Stimulated activated CD4-positive, alpha-beta T cell treated with anti-CD3 and anti-CD28 coated beads, Interleukin-2, amount 100 ng/mL, for 48 hours (primary cell): ENCODE measurements at regions not wholly inside any gene's neighbourhood (a gene's known extent, or its start where the extent isn't known, plus 50 kb on each side); places are given as distances from the start of the nearest gene placed in this dataset.
"Not testable (repeated sequence)": the region's sequence is repeated elsewhere in the genome, so short reads cannot be mapped to it uniquely, and the experiment has no call there.

ENCODE experiments used
- DNase-seq, 2 donors: peaks; one replicate each; pipeline ENCODE4 v3.0.0-alpha.2; 2020

DNA sequence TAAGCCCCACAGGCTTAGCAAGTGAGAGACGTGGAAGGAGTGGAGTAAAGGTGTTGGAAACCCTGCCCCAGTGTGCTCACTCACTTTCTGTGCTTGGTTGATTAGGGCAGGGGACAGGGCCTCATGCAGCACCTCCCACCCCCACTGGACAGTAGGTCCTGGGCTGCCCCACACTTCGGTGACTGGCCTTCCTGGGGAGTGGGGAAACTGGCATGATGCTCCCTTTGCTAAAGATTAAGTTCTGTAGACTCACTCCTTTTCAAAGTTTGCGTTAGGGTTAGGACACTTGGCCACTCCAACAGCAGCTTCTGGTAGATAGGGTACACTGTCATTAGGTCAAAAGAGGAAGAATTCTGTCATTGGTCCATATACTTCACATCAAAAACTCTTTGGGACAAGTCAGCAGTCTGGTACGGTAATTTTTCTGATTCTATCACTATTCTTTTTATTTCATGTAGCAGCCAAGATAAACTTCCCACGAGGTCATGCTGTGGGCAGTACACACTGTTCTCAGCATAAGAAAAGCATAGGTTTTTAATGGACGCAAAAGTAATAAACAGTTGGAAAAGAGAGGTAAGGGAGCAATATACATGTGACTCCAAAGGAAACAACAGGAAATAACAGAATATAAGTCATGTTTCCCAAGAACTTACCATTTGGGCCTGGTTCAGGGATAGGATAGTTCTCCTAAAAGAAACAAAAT, 106.6 kb upstream of the TERB2 start:
- not testable (repeated sequence) for DNase-seq

DNA sequence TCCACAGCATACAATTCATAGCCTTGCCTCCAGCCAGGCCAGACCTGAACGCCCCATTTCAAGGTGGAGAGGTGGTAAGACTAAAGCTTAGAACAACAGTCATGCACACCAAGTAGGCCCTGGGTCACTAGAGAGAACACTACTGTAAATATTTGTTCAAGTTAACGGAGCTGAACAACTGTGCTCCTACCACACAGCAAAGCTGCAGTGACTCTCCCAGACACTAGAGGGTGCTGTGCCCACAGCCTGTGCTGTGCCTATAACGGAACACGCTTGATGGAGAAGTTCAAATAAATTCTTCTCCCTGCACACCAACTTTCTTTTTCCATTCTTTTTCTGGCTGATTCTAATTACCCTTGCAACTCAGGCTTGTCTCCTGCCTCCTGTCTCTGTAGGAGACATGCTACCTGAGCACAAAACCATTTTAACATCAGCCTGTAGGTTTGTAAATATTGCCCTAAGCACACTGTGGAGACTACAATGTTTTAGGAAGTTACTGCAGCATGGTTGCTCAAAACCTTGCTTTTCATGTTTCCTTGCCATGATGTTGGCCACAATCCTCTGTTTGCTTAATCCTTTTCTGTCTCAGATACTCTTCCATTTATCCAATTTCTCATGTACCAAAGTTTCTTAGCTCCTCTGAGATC, 103.1 kb upstream of the TERB2 start:
- peak; percentile 70 to 72 for DNase-seq

DNA sequence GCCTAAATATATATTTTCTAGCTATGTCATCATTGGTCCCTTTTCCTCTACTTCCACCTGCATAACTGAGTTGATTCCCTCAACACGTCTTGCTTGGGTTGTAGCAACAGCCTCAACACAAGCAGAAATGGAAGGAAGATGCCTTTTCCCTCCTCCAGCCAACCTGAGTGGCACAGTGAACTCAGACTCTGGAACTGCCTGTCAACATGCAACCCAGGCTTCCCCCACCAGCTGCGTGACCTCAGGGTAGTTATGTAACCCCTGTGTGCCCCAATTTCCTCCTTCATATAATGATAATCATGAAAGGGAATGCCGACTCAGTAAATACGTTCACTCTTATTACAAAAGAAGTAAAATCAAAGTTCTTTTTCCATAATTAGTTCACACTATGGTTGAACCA, 101.8 kb upstream of the TERB2 start:
- not testable (repeated sequence) for DNase-seq

DNA sequence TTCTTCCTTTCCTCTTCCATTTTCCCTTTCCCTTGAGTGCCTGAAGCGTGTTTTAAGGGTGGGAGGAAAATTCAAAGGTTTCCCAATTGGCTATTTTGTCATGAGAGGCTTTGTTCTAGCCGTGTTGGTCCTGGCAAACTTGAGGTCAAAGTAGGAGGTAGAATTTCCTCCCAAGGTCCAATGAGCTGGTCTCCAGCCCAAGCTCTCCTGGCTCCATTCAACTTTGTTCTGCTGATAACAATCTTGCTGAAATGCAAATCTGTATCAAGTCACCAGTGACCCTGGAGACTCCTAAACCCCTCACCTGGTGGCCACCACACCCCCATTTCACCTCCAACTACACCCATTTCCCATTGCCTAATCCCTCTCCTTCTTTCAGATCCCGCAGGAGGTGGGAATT, 100.2 kb upstream of the TERB2 start:
- DNase-seq: not testable (repeated sequence)

DNA sequence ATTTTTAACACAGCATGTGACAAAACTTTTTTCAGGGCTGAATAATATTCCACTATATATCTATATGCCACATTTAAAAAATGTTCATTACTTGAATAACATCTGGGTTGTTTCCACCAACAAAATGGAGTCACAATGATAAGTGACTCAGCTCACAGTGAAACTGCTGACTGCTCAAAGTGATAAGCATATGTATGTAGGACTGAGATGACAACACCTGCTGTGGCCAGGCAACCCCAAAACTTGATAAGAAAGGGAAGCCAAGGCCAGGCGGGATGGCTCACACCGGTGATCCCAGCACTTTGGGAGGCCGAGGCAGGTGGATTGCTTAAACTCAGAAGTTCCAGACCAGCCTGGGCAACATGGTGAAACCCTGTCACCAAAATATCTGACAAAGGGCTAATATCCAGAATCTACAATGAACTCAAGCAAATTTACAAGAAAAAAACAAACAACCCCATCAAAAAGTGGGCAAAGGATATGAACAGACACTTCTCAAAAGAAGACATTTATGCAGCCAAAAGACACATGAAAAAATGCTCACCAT, 99.2 kb upstream of the TERB2 start:
- DNase-seq: not testable (repeated sequence)

DNA sequence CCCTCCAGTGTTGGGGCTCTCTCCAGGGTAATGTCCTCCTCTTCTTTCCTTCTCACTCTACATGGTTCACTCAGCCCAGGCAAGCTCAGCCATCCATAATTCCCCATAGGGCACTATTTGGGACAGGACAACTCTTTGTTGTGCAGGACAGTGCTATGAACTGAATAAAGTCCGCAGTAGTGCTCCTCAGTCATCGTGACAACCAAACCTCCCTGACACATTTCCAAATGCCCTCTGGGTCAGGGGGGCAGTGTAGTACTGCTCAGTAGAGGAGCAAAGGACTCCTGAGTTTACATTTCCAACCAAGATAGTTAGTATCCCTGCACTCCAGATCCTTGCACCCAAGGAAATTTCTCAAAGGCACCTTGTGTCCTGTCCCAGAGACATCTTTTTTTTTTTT, 97.4 kb upstream of the TERB2 start:
- not testable (repeated sequence) for DNase-seq

DNA sequence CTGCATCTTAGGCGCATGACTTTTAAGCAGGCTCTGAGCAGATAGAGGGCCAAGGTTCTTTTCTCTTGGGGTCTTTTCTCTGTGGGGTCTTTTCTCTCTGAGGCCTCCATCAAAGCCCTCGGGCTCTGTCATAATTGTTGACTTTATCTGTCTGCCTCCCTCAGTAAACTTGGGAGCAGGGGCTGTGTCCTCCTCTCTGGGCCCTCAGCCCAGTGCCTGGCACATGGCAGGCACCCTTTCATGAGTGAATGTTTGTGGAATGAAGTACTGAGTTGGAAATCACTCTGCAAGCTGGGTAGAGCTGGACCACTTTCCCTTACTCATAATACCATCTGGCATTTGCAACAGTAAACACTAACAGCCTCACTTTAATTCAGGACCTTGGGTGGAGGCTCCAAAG, 96.3 kb upstream of the TERB2 start:
- not testable (repeated sequence) for DNase-seq

DNA sequence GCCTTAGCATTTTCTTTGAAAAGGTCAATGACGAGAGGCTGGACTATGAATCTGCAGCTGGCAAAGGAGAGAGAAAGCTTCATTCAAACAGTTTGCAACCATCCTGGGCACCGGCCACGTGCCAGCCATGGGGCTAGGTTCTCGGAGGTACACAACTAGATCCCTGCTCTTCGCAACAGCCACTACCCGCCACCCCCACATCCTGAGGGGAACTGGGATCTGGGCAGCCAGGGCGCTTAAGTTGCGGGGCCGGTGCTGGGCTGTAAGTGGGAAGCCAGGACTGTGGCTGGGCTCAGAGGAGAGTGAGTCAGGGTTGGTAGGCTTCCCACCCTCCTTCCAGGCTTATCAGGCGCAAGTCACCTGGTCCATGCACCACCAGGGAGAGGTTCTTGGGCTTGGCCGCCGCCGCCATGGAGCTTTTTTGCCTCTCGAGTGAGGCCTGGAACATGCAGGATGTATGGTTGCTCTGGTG, 95.0 kb upstream of the TERB2 start:
- DNase-seq: no peak

DNA sequence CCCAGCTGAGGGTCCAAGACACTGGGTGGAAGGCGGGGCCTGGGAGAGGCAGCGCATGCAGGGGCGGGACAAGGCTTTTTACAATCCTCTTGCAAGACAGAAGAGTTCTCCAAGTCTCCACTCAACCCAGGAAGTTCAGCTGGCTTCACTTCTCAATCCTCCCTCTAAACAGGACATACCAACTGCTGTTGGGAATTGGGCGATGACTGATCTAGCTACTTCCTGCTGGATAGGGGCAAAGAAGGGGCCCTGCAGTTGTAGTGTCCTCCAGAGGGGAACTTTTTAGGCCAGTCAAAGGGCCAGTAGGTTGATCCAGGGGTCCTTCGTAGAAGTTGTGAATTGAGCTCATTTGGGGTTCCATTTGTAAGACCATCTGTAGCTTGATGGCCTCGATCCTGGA, 94.6 kb upstream of the TERB2 start:
- no peak for DNase-seq

DNA sequence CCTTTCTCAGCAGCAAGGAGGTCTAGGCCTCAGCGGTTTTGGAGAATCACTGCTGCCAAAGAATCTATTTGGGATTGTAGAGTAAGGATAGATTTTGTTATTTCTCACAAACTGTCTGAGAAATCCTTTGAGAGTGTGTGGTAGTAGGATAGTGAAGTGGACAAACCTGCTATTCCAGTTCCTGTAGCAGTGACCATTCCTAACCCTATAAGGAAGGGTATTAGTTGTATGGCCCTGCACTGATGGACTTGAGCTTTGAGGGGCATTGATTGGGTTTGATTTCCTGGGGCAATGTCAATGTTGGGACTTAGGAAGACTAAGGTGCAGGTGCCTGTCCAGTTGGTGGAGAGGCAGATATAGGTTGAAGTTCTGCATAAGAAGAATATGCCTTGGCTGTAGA, 93.6 kb upstream of the TERB2 start:
- not testable (repeated sequence) for DNase-seq

DNA sequence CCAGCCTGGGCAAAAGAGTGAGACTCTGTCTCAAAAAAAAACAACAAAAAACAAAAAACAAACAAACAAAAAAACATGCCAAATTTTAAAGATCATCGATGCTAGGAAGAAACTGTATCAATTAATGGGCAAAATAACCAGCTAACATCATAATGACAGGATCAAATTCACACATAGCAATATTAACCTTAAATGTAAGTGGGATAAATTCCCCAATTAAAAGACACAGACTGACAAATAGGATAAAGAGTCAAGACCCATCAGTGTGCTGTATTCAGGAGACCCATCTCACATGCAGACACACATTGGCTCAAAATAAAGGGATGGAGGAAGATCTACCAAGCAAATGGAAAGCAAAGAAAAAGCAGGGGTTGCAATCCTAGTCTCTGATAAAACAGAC, 88.4 kb upstream of the TERB2 start:
- not testable (repeated sequence) for DNase-seq

DNA sequence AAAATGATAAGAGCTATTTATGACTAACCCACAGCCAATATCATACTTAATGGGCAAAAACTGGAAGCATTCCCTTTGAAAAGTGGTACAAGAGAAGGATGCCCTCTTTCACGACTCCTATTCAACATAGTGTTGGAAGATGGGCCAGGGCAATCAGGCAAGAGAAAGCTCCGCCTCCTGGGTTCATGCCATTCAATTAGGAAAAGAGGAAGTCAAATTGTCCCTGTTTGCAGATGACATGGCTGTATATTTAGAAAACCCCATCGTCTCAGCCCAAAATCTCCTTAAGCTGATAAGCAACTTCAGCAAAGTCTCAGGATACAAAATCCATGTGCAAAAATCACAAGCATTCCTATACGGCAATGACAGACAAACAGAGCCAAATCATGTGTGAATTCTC, 86.4 kb upstream of the TERB2 start:
- DNase-seq: not testable (repeated sequence)

DNA sequence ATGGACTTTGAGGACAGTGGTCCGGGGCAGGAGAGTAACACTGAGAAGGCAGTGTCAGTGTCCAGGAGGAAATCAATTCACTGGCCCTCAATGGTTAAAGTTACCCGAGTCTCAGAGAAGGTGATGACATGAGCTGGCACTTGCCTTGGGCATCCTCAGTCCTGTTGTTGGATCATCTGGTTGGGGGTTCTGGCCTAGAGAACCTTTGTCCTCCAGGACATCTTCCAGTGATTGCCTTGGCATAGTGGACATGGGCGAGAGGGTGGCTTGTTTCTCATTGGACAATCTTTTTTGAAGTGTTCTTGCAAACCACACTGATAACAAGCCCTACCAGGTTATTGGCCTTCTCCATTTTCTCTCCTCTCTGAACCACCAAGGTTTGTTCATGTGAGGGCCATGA, 83.4 kb upstream of the TERB2 start:
- DNase-seq: no peak

DNA sequence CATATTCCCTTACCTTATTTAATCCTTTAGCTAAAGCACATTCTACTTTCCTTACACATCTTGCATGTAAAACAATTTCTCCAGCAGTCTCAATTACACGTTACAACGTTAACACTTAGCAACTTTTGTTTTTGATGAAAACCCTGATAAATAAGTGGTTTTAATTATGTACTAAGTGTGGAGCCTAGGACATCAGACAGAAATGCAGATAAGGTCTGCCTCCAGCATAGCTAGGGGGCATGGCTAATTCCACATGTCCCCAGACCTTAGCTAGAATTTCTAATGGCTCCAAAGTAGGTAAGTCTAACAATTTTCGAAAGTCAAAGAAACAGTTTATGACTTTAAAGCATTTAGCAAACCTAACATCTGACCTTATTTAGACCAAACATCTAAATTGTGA, 77.4 kb upstream of the TERB2 start:
- DNase-seq: no peak

DNA sequence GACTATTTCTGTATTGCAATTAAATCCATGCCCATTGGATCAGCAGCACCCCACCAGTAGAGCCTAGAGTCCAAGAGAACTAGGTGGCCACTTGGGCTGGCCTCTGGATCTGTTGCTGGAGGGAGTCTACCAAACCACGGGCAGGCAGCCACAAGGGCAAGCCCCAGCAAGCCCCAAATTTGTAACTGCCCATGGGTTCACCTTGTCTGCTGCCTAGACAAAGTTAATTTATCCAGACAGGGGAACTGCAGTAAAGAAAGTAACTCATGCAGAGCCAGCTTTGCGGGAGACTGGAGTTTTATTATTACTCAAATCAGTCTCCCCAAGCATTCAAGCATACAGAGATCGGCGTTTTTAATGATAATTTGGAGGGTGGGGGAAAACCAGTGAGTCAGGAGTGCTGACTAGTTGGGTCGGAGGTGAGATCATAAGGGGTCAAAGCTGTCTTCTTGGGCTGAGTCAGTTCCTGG, 74.0 kb upstream of the TERB2 start:
- peak; percentile 37 to 47 for DNase-seq

DNA sequence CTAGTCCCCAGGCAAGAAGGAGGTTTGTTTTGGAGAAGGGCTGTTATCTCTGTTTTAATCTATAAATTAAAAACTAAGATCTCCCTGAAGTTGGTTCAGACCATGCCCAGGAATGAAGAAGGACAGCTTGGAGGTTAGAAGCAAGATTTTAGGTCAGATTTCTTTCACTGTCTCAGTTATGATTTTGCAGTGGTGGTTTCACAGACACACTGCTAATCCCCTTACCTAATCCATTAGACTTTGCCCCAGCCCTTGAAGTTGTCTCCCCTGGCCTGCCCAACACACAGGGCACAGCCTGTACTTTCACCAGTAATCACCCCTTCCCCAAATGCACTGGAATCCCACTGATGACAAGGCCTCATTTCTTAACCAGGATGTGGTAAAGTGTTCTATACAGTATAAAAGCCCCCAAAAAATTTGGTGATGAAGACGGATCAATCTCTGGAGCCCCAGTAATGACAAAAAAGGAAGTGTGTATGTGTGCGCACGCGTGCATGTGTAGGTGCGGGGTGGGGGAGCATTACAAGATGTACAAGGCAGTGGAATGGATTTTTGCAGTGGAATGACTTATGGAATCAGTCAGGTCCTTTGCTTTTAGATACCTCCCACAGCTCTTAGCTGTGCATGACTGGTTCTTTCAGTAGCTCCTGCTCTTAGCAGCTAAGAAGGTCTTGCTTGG, 73.1 kb upstream of the TERB2 start:
- no peak for DNase-seq

DNA sequence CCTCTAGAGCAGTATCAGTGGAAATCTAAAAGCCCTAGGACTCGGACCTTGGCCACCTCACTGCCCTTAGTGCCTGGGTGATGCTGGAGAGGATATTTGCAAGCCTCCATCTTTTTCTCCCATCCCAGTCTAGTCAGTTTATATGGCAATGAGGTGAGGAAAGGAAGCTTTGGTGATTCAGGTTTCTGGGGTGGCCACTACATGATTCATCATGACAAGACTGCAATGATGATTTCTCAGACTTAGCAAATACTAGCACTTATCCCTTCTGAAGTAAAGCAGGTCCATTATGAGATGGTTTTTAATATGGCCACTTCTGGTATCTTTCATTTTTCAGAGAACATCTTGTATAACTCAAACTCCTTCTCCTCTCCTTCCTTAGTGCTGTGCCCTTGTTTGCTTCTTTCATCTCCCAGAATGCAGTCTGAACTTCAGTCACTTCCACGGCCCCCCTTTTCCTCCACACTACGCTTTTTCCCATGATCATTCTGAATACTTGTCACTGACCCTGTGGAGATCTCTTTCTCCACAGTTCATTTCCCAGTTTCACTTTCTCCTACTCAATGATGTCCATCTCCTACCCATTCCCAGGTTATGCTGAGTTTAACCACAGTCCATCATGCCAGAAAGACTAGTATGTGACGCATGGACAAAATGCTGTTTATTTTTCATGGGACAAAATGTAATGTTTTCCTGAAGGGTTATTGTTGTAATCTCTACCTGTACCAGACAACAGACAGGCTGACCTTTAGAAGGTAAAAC, 57.4 kb upstream of the TERB2 start:
- not testable (repeated sequence) for DNase-seq

DNA sequence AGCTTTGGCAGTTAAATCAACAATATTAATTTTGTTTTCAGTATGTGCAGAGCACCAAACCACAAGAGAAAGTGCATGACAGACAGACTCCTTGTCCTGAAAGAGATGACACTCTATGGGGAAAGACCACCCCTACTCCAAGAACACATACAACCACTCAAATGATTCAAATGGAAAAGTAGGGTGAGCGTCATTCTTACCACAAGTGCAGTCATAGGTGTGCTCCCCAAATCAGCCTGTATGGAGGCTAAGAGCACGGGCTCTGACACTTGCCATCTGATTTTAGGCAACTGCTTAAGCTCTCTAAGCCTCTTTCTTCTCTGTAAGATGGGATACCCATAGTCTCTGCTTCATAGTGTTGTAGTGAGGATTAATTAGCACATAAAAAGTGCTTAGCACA, 56.7 kb upstream of the TERB2 start:
- DNase-seq: not testable (repeated sequence)

DNA sequence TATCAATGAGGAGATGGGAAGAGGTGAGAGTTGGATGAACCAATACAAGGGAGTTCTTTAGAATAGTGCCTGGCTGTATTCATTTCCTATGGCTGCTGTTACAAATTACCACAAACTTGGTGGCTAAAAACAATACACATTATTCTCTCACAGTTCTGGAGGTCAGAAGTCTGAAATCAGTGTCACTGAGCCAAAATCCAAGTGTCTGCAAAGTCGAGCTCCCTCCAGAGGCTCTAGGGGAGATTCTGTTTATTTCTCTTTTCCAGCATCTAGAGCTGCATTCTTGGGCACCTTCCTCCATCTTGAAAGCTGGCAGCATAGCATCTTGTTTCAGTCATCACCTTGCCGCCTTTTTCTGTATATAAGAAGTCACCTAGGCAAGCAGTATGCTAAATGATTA, 55.7 kb upstream of the TERB2 start:
- DNase-seq: not testable (repeated sequence)

DNA sequence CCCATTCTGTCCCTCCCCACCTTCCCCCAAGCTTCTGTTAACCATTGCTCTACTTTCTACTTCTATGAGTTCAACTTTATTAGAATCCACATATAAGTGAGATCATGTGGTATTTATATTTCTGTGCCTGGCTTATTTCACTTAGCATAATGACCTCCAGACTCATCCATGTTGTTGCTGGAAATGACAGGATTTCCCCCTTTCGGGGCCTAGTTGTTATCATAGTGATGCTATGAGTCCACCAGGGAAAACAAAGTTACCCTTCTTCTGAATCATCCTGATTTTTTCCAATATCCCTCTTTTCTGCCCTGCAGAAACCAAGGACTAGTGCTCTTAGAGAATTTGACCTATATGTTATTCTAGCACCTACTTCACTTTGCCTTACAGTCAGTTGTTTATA, 53.2 kb upstream of the TERB2 start:
- not testable (repeated sequence) for DNase-seq

DNA sequence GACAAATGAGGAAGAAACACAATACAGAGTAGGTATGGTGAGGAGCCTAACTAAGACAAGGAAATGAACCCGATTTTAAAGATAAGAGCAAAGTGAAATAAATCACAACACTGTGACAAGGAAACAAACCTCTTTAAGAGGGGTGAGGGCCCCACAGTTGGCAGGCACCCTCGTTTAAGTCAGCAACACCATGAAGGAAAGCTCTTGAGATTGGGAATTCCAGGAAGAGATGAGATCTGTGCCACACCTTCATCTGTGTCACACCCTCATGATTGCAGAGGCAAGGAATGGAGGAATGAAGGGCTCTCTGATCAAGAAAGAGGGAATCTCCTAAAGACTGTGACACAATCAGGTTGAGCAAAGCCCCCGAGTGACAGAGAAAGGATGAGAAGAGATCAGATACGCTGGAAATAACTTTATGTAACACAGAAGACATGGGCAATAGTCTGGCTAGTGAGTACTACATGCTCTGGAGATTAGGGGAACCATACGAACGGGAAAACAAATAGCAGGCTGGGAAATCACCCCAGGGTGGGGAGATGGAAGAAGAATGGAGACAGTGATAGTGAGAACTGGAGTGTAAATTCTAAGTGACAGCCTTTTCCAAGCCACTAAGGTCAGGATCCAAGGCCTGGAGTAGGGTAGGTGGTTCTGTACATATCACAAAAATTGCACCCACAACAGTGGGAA, 51.7 kb upstream of the TERB2 start:
- DNase-seq: not testable (repeated sequence)
